DND-41 (cell line): ENCODE measurements at regions not wholly inside any gene's neighbourhood (a gene's known extent, or its start where the extent isn't known, plus 50 kb on each side); places are given as distances from the start of the nearest gene placed in this dataset.
A peak's percentile ranks its signal among the peaks of the same experiment; 100 is the strongest.

Experiments
- ATAC-seq: fragments of 200-7000 bp; cut with Tn5 transposase; 3 replicates; pipeline ENCODE4 v1.9.1; 2021; ENCODE audit warnings: low read depth; ENCODE audit not compliant: insufficient read depth
- DNase-seq: peaks from one replicate; pipeline ENCODE4 v3.0.0-alpha.2; 2020
- H2AFZ ChIP-seq: 2 replicates; pipeline ENCODE4 v1.6.0; 2012; ENCODE audit warnings: low read depth, low read length
- H3K27ac ChIP-seq: 2 replicates; pipeline ENCODE4 v1.5.1; 2012; ENCODE audit warnings: low read length, inconsistent platforms
- H3K27me3 ChIP-seq: fragments of 200-600 bp; sonication (generic); 2 replicates; pipeline ENCODE4 v1.6.0; 2012; ENCODE audit warnings: low read length, mild to moderate bottlenecking, inconsistent platforms; ENCODE audit not compliant: insufficient read depth, poor library complexity
- H3K36me3 ChIP-seq: 2 replicates; pipeline ENCODE4 v1.5.1; 2012; ENCODE audit warnings: low read length, inconsistent platforms; ENCODE audit not compliant: insufficient read depth
- H3K4me1 ChIP-seq: 2 replicates; pipeline ENCODE4 v1.5.1; 2012; ENCODE audit warnings: mild to moderate bottlenecking, low read length; ENCODE audit not compliant: insufficient read depth
- H3K4me2 ChIP-seq: 2 replicates; pipeline ENCODE4 v1.6.0; 2012; ENCODE audit warnings: mild to moderate bottlenecking, moderate library complexity, low read length, inconsistent platforms; ENCODE audit not compliant: insufficient read depth
- H3K4me3 ChIP-seq, 2 experiments: fragments of 200-600 bp in 1 of 2; shearing (Covaris generic) in 1 of 2; 2 replicates each; pipeline ENCODE4 v1.5.1; 2012 to 2016; ENCODE audit warnings: inconsistent platforms in 2 of 2, low read length in 2 of 2, mild to moderate bottlenecking in 2 of 2, low read depth in 1 of 2, moderate library complexity in 1 of 2
- H3K79me2 ChIP-seq: 2 replicates; pipeline ENCODE4 v1.6.0; 2012; ENCODE audit warnings: low read length, inconsistent platforms; ENCODE audit not compliant: insufficient read depth
- H3K9ac ChIP-seq: 2 replicates; pipeline ENCODE4 v1.6.0; 2012; ENCODE audit warnings: low read depth, mild to moderate bottlenecking, inconsistent platforms, low read length, moderate library complexity
- H3K9me3 ChIP-seq: 2 replicates; pipeline ENCODE4 v1.5.1; 2012; ENCODE audit warnings: low read length, moderate library complexity, mild to moderate bottlenecking, inconsistent platforms; ENCODE audit not compliant: insufficient read depth, severe bottlenecking
- H4K20me1 ChIP-seq: 2 replicates; pipeline ENCODE4 v1.6.0; 2012; ENCODE audit warnings: low read length; ENCODE audit not compliant: insufficient read depth
- CTCF ChIP-seq: IDR thresholded peaks from 2 replicates; pipeline ENCODE4 v1.5.1; 2012; ENCODE audit warnings: borderline replicate concordance, low read length, moderate library complexity, mild to moderate bottlenecking; ENCODE audit not compliant: poor library complexity, severe bottlenecking; ENCODE audit errors: extremely low read depth
- EZH2 ChIP-seq: IDR thresholded peaks from 3 replicates; pipeline ENCODE4 v1.6.1; 2012; ENCODE audit warnings: borderline replicate concordance, low read depth, mild to moderate bottlenecking, moderate library complexity, low read length, inconsistent platforms; ENCODE audit not compliant: severe bottlenecking

- Histone ChIP-seq H3K4me3 (no peak overlapping the region), H3K4me2 (no peak overlapping the region), H3K9me3 (no peaks in the 10 kb centered on the region), H3K27ac (no peak overlapping the region), H4K20me1 (no peaks in the 10 kb centered on the region), H3K9ac (no peak overlapping the region), H3K36me3 (no peaks in the 10 kb centered on the region), H3K27me3 (peaks cover 4% of the 10 kb centered on the region), H3K79me2 (no peaks in the 10 kb centered on the region), H2AFZ (no peak overlapping the region), H3K4me1 (no peaks in the 10 kb centered on the region)
- no peak for ATAC-seq
- TF ChIP-seq EZH2 (no peak), CTCF (no peak)
- DNase-seq, result no peak
These were observed 191.8 kb downstream of the MSX2 start for GRCh38 chr5:174916227-174916626.

- H3K79me2 ChIP-seq, result no peaks in the 10 kb centered on the region
- TF ChIP-seq EZH2, result no peak
- no peak for TF ChIP-seq CTCF
These were observed 186.7 kb downstream of the MSX2 start for GRCh38 chr5:174911118-174911517.

GRCh38 chr5:174910245-174910737 lies 185.9 kb downstream of the MSX2 start:
- H3K4me3 ChIP-seq, result no peak overlapping the region
- H2AFZ ChIP-seq, result no peak overlapping the region
- ATAC-seq, result peak; percentile 91
- H3K27ac ChIP-seq, result no peak overlapping the region
- peak; percentile 60 for DNase-seq
- no peaks in the 10 kb centered on the region for H4K20me1 ChIP-seq
- peaks cover 9% of the 10 kb centered on the region for H3K27me3 ChIP-seq
- TF ChIP-seq CTCF (peak; percentile 85), EZH2 (no peak)
- H3K9ac ChIP-seq, result no peak overlapping the region
- H3K36me3 ChIP-seq, result no peaks in the 10 kb centered on the region
- no peaks in the 10 kb centered on the region for H3K79me2 ChIP-seq
- no peak overlapping the region for H3K4me2 ChIP-seq
- H3K9me3 ChIP-seq, result no peaks in the 10 kb centered on the region
- no peaks in the 10 kb centered on the region for H3K4me1 ChIP-seq

More at GRCh38 chr5:174911118-174911517, 186.7 kb downstream of the MSX2 start:
- ATAC-seq (no peak), DNase-seq (no peak)
- H3K27me3 ChIP-seq, result peaks cover 13% of the 10 kb centered on the region
- H3K4me2 ChIP-seq, result no peak overlapping the region
- H3K27ac ChIP-seq, result no peak overlapping the region
- H4K20me1 ChIP-seq, result no peaks in the 10 kb centered on the region
- no peak overlapping the region for H3K9ac ChIP-seq
- no peaks in the 10 kb centered on the region for H3K9me3 ChIP-seq
- no peaks in the 10 kb centered on the region for H3K36me3 ChIP-seq
- H3K4me3 ChIP-seq, result no peak overlapping the region
- no peaks in the 10 kb centered on the region for H3K4me1 ChIP-seq
- no peak overlapping the region for H2AFZ ChIP-seq
